ENCODE measurements at regions not wholly inside any gene's neighbourhood (a gene's known extent, or its start where the extent isn't known, plus 50 kb on each side); places are given as distances from the start of the nearest gene placed in this dataset.

- no peak overlapping the region for H3K9ac ChIP-seq (ENCODE audit: control insufficient read depth, extremely low read depth, insufficient read depth, low read length)
- H3K4me2 ChIP-seq (ENCODE audit: control insufficient read depth, extremely low read depth, insufficient read depth, low read depth, low read length), result no peak overlapping the region
- no peaks in the 10 kb centered on the region for H3K79me2 ChIP-seq (ENCODE audit: control insufficient read depth, insufficient read depth, low read length)
- H3K4me3 ChIP-seq (ENCODE audit: control insufficient read depth in 2 of 3, extremely low read depth in 1 of 3, insufficient read depth in 2 of 3, low read depth in 1 of 3, low read length in 3 of 3), result no peak overlapping the region
- dilution Hi-C loops (cut with MboI; ENCODE audit: extremely low pct_ligation_motif_present, low sequenced_read_pairs), result no loop called here
- H3K4me1 ChIP-seq (ENCODE audit: control insufficient read depth, extremely low read depth, insufficient read depth, low read length), result no peaks in the 10 kb centered on the region
- no peaks in the 10 kb centered on the region for H3K9me3 ChIP-seq (ENCODE audit: control insufficient read depth, low read depth, low read length)
- FAIRE-seq (no peak), DNase-seq (ENCODE audit: low read depth, low spot score) (no peak)
- no peak for TF ChIP-seq EZH2 (IDR thresholded peaks at IDR 0.05; ENCODE audit: low read length)
- TF ChIP-seq CTCF (optimal IDR thresholded peaks at IDR 0.05 in 1 of 3, IDR thresholded peaks at IDR 0.05 in 1 of 3, conservative IDR thresholded peaks at IDR 0.05 in 1 of 3; ENCODE audit: extremely low read depth in 1 of 3, insufficient read depth in 2 of 3, low read length in 3 of 3), result no peak
- H4K20me1 ChIP-seq (ENCODE audit: control insufficient read depth, extremely low read depth, insufficient read depth, low read length), result no peaks in the 10 kb centered on the region
- H3K27ac ChIP-seq (ENCODE audit: control insufficient read depth, insufficient read depth, low read length), result no peak overlapping the region
- H3K9me1 ChIP-seq (ENCODE audit: control insufficient read depth, extremely low read depth, insufficient read depth, low read length), result no peaks in the 10 kb centered on the region
- no peak overlapping the region for H2AFZ ChIP-seq (ENCODE audit: control insufficient read depth, low read length)
- peaks cover 6% of the 10 kb centered on the region for H3K27me3 ChIP-seq (ENCODE audit: control insufficient read depth, extremely low read depth, insufficient read depth, low read length)
- H3K36me3 ChIP-seq (ENCODE audit: control insufficient read depth in 2 of 2, extremely low read depth in 1 of 2, insufficient read depth in 2 of 2, low read length in 2 of 2), result no peaks in the 10 kb centered on the region
Measured at GRCh38 chr14:53884601-53885000, 72.0 kb downstream of the BMP4 start.

- Histone ChIP-seq H3K36me3 (ENCODE audit: control insufficient read depth in 2 of 2, extremely low read depth in 1 of 2, insufficient read depth in 2 of 2, low read length in 2 of 2) (no peaks in the 10 kb centered on the region), H3K4me2 (ENCODE audit: control insufficient read depth, extremely low read depth, insufficient read depth, low read depth, low read length) (no peak overlapping the region)
- no peak for FAIRE-seq
Measured at GRCh38 chr14:53883739-53884138, 72.9 kb downstream of the BMP4 start.

More at GRCh38 chr14:53883739-53884138, 72.9 kb downstream of the BMP4 start:
- Histone ChIP-seq H3K9ac (ENCODE audit: control insufficient read depth, extremely low read depth, insufficient read depth, low read length) (no peak overlapping the region), H2AFZ (ENCODE audit: control insufficient read depth, low read length) (no peak overlapping the region), H3K9me3 (ENCODE audit: control insufficient read depth, low read depth, low read length) (no peaks in the 10 kb centered on the region), H3K79me2 (ENCODE audit: control insufficient read depth, insufficient read depth, low read length) (no peaks in the 10 kb centered on the region), H3K4me3 (ENCODE audit: control insufficient read depth in 2 of 3, extremely low read depth in 1 of 3, insufficient read depth in 2 of 3, low read depth in 1 of 3, low read length in 3 of 3) (no peak overlapping the region), H3K27ac (ENCODE audit: control insufficient read depth, insufficient read depth, low read length) (no peak overlapping the region), H3K9me1 (ENCODE audit: control insufficient read depth, extremely low read depth, insufficient read depth, low read length) (no peaks in the 10 kb centered on the region), H3K4me1 (ENCODE audit: control insufficient read depth, extremely low read depth, insufficient read depth, low read length) (no peaks in the 10 kb centered on the region), H3K27me3 (ENCODE audit: control insufficient read depth, extremely low read depth, insufficient read depth, low read length) (peaks cover 4% of the 10 kb centered on the region), H4K20me1 (ENCODE audit: control insufficient read depth, extremely low read depth, insufficient read depth, low read length) (no peaks in the 10 kb centered on the region)
- dilution Hi-C loops (cut with MboI; ENCODE audit: extremely low pct_ligation_motif_present, low sequenced_read_pairs), result no loop called here
- no peak for DNase-seq (ENCODE audit: low read depth, low spot score)
- TF ChIP-seq CTCF (optimal IDR thresholded peaks at IDR 0.05 in 1 of 3, IDR thresholded peaks at IDR 0.05 in 1 of 3, conservative IDR thresholded peaks at IDR 0.05 in 1 of 3; ENCODE audit: extremely low read depth in 1 of 3, insufficient read depth in 2 of 3, low read length in 3 of 3), result no peak
- TF ChIP-seq EZH2 (IDR thresholded peaks at IDR 0.05; ENCODE audit: low read length), result no peak

Data from keratinocyte (primary cell).